ENCODE measurements at regions not wholly inside any gene's neighbourhood (a gene's known extent, or its start where the extent isn't known, plus 50 kb on each side); places are given as distances from the start of the nearest gene placed in this dataset.

DNA sequence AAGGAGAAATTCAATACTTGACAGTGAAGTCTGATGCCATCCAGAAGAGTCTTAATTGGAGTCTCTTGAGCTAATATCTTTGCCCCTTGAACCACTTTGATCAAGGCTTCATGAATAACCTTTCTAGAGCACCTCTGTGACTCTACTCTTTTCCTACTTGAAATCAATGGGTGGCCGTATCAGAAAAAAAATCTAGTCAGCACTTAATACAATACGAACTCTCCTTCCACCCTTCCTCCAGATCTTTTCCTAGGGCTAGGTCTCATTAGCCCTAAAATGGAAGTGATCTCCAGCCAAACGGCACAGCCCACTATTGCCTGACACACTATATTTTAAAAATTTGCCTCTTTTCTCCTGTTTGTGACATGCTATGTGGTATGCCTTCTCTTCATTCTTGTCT, 129.6 kb upstream of the TLL1 start:
- POLR2A ChIA-PET, result no interaction called here
- H3K4me1 Mint-ChIP-seq (ENCODE audit: low read depth), result no peaks in the 10 kb centered on the region
- no peak overlapping the region for H3K27ac Mint-ChIP-seq
- no peaks in the 10 kb centered on the region for H3K36me3 Mint-ChIP-seq (ENCODE audit: low read depth)
- H3K27me3 Mint-ChIP-seq (ENCODE audit: low read depth), result no peaks in the 10 kb centered on the region
- ATAC-seq (no peak), DNase-seq (no peak)
- CTCF ChIA-PET, result no interaction called here
- H3K9me3 Mint-ChIP-seq (ENCODE audit: insufficient read depth), result no peaks in the 10 kb centered on the region
- H3K4me3 Mint-ChIP-seq, result no peak overlapping the region

DNA sequence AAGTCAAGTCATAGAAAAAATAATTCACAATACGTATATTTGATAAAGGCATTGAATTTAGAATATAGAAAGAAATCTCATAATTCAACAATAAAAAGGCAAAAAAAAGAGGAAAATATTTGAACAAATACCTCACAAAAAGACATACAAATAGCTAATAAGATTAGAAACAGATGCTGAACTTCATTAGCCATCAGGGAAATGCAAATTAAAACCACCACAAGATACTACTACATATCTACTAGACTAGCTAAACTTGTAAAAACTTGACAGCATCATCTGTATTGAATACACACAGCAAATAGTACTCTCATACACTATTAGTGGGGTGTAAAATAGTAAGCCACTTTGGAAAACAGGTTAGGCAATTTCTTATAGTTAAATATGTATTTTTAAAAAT, 128.7 kb upstream of the TLL1 start:
- POLR2A ChIA-PET, result no interaction called here
- H3K4me1 Mint-ChIP-seq (ENCODE audit: low read depth), result no peaks in the 10 kb centered on the region
- H3K9me3 Mint-ChIP-seq (ENCODE audit: insufficient read depth), result no peaks in the 10 kb centered on the region

DNA sequence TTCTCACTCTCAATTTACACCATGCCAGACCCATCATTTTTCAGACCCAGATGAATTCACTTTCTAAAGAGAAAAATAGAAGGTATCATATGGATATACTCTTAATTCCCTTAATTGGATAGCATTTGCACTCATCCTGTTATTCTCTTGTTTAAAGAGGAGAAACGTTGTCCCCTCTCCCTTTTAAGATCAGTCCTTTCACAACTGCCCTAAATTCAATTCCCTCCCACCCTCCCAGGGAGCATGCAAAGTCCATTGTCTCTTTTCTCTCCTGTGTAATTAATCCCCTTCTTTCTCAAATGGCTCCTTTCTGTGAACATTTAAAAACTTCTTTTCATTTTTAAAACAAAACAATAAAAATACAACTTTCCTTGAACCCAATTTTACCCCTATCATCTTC, 124.7 kb upstream of the TLL1 start:
- Mint-ChIP-seq H3K4me3 (no peak overlapping the region), H3K9me3 (ENCODE audit: insufficient read depth) (no peaks in the 10 kb centered on the region), H3K36me3 (ENCODE audit: low read depth) (no peaks in the 10 kb centered on the region), H3K27ac (no peak overlapping the region), H3K4me1 (ENCODE audit: low read depth) (no peaks in the 10 kb centered on the region), H3K27me3 (ENCODE audit: low read depth) (no peaks in the 10 kb centered on the region)
- ATAC-seq (no peak), DNase-seq (no peak)
- ChIA-PET CTCF (no interaction called here), POLR2A (no interaction called here)

More for the DNA sequence above, 128.7 kb upstream of the TLL1 start:
- no peak overlapping the region for H3K4me3 Mint-ChIP-seq
- no peak for ATAC-seq
- no peak overlapping the region for H3K27ac Mint-ChIP-seq
- CTCF ChIA-PET, result no interaction called here
- no peaks in the 10 kb centered on the region for H3K27me3 Mint-ChIP-seq (ENCODE audit: low read depth)
- no peak for DNase-seq
- no peaks in the 10 kb centered on the region for H3K36me3 Mint-ChIP-seq (ENCODE audit: low read depth)

DNA sequence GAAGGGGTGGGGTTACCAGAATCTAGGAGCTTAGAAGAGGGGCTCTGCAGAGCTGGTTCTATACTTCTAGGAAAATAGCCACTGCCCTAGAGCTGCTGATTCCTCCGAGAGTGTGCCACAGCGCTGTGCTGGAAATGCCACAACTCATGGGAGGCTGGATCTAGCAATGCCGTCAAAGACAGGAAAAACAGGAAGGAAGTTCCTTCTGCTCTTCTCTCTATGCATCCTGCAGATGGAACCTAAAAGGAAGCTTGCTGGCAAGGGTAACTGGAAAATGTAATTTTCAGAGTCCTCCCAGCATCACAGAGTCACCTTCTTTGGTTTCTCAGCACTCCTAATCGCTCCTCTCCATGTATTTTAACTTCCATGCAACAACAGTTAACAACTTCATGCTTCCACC, 121.2 kb upstream of the TLL1 start:
- ATAC-seq (no peak), DNase-seq (no peak)
- POLR2A ChIA-PET, result no interaction called here
- H3K4me3 Mint-ChIP-seq, result no peak overlapping the region
- CTCF ChIA-PET, result no interaction called here
- no peaks in the 10 kb centered on the region for H3K27me3 Mint-ChIP-seq (ENCODE audit: low read depth)
- no peaks in the 10 kb centered on the region for H3K36me3 Mint-ChIP-seq (ENCODE audit: low read depth)
- H3K4me1 Mint-ChIP-seq (ENCODE audit: low read depth), result no peaks in the 10 kb centered on the region
- H3K9me3 Mint-ChIP-seq (ENCODE audit: insufficient read depth), result no peaks in the 10 kb centered on the region
- H3K27ac Mint-ChIP-seq, result no peak overlapping the region

DNA sequence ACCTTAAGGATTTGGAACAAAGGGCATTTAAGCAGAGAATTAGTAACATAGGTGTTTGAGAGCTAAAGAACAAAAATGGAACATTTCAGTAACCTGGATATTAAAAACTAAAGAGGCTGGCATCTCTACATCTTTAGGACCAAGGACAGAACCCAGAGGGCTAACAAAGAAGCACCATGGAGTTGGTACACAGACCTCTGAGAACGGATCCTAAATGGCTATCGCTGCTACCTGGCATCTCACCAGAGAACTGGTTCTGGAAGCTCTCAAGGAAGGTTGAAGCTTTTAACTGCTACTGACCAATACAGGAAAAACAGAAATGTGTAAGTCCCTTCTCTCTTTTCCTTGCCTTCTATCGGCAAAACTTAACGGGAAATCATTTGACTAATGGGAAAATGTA, 118.4 kb upstream of the TLL1 start:
- H3K4me1 Mint-ChIP-seq (ENCODE audit: low read depth), result no peaks in the 10 kb centered on the region
- no peak overlapping the region for H3K27ac Mint-ChIP-seq
- no peaks in the 10 kb centered on the region for H3K27me3 Mint-ChIP-seq (ENCODE audit: low read depth)
- ChIA-PET POLR2A (no interaction called here), CTCF (no interaction called here)
- no peak overlapping the region for H3K4me3 Mint-ChIP-seq
- no peaks in the 10 kb centered on the region for H3K9me3 Mint-ChIP-seq (ENCODE audit: insufficient read depth)
- no peaks in the 10 kb centered on the region for H3K36me3 Mint-ChIP-seq (ENCODE audit: low read depth)
- ATAC-seq, result no peak
- no peak for DNase-seq

DNA sequence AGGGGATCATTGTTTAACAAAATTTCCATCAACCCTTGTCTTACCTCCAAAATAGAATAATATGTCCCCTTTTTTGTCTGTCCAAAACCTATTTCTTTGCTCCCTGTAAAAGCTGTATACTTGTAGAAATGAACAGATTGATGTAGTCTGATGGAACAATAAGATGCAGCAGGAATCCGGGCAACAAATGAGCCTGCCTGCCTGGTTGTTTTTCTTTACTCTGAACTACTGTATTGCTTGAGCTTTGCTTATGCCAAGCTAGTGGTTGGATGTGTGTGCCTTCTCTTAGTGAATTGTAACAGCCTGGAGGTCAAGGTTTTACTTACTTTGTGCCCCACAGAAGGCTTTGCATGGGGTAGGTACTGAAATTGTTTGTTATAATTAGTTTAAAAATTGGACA, 116.2 kb upstream of the TLL1 start:
- ChIA-PET CTCF (no interaction called here), POLR2A (no interaction called here)
- H3K36me3 Mint-ChIP-seq (ENCODE audit: low read depth), result no peaks in the 10 kb centered on the region
- H3K27me3 Mint-ChIP-seq (ENCODE audit: low read depth), result no peaks in the 10 kb centered on the region
- ATAC-seq (no peak), DNase-seq (no peak)
- no peaks in the 10 kb centered on the region for H3K4me1 Mint-ChIP-seq (ENCODE audit: low read depth)
- H3K27ac Mint-ChIP-seq, result no peak overlapping the region
- H3K9me3 Mint-ChIP-seq (ENCODE audit: insufficient read depth), result no peaks in the 10 kb centered on the region
- no peak overlapping the region for H3K4me3 Mint-ChIP-seq

DNA sequence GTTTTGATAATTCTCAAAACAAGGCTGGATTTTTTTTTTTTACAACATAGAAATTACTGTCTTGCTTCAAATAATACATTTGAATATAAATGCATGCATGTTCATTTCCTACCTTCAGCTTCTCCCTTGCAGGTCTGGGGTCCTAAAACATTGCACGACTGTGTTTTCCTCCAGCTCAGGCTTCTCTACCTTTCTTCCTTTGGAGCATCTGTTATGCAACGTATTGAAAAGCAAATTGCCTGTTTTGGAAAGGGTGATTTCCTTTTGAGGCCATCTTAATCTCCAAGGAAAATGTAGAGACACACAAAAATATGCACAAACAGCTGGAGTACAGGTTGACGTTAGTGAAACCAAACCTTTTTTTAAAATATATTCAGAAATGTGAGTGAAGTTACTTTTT, 115.6 kb upstream of the TLL1 start:
- ChIA-PET CTCF (no interaction called here), POLR2A (no interaction called here)
- Mint-ChIP-seq H3K27ac (no peak overlapping the region), H3K27me3 (ENCODE audit: low read depth) (no peaks in the 10 kb centered on the region), H3K4me1 (ENCODE audit: low read depth) (no peaks in the 10 kb centered on the region), H3K9me3 (ENCODE audit: insufficient read depth) (no peaks in the 10 kb centered on the region), H3K36me3 (ENCODE audit: low read depth) (no peaks in the 10 kb centered on the region), H3K4me3 (no peak overlapping the region)
- no peak for ATAC-seq
- DNase-seq, result no peak

DNA sequence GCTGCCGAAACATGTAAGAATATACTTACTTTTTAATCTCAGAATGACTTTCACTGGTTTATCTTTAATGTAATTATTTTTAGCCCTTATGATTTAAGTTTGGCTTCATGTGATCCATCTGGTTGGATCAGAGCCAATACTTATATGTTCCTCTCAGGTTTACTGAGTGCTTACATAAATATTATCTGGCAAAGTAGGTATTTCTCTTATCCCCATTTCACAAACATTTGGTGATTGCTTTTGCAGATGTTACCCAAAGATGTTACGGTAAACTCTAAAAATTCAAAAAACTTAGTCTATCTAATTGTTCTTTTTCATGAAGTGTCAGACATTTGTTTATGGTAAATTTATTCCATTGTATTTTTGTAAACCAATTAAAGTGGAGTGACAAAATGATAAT, 115.0 kb upstream of the TLL1 start:
- H3K4me3 Mint-ChIP-seq, result no peak overlapping the region
- H3K4me1 Mint-ChIP-seq (ENCODE audit: low read depth), result no peaks in the 10 kb centered on the region
- ChIA-PET CTCF (no interaction called here), POLR2A (no interaction called here)
- no peaks in the 10 kb centered on the region for H3K27me3 Mint-ChIP-seq (ENCODE audit: low read depth)
- H3K9me3 Mint-ChIP-seq (ENCODE audit: insufficient read depth), result no peaks in the 10 kb centered on the region
- no peak overlapping the region for H3K27ac Mint-ChIP-seq
- DNase-seq (no peak), ATAC-seq (no peak)
- H3K36me3 Mint-ChIP-seq (ENCODE audit: low read depth), result no peaks in the 10 kb centered on the region

DNA sequence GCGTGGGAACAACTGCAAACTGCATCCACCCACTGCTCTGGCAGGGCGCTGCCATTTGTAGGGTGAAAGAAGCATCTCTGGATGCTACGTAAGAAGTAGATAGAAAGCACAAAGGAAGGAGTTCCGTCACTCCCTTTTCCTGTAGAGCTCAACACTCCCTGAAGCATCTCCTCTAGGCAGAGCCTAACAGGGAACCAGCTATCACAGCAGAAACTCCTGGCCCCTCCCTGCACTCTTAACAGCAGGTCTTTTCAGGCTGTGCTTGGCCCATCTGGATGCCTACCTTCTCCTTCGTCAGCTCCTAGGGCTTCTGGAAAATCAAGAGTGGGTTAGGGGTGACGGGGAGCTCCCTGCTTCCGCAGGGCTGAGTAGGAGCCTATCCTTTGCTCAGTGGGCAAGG, 112.9 kb upstream of the TLL1 start:
- H3K4me3 Mint-ChIP-seq, result no peak overlapping the region
- ChIA-PET POLR2A (interaction anchor here (0.6 kb wide), 1 partner anchor 74 kb away, joined by 3 read pairs; no protein-coding TSS in a partner anchor), CTCF (no interaction called here)
- ATAC-seq (no peak), DNase-seq (no peak)
- no peak overlapping the region for H3K27ac Mint-ChIP-seq
- no peaks in the 10 kb centered on the region for H3K9me3 Mint-ChIP-seq (ENCODE audit: insufficient read depth)
- H3K27me3 Mint-ChIP-seq (ENCODE audit: low read depth), result no peaks in the 10 kb centered on the region
- no peaks in the 10 kb centered on the region for H3K4me1 Mint-ChIP-seq (ENCODE audit: low read depth)
- no peaks in the 10 kb centered on the region for H3K36me3 Mint-ChIP-seq (ENCODE audit: low read depth)

DNA sequence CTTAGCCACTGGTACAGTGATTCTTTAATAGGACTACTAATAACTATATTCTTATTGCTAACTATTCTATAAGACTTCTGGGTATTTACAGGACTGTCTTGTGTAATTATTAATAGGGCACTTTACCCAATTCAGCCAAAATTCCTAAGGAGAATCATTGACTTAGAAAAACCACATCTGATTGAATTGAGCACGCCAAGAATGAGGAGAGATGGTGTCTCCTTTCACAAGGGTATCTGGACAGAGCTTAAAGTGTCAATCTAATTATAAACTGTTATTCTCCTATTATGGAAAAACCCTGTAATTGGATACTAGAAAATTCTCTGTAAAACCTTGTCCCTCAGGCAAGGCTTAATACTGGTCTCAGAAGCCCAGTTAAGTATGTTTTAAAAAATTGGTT, 111.1 kb upstream of the TLL1 start:
- CTCF ChIA-PET, result no interaction called here
- ATAC-seq, result no peak
- POLR2A ChIA-PET, result no interaction called here

DNA sequence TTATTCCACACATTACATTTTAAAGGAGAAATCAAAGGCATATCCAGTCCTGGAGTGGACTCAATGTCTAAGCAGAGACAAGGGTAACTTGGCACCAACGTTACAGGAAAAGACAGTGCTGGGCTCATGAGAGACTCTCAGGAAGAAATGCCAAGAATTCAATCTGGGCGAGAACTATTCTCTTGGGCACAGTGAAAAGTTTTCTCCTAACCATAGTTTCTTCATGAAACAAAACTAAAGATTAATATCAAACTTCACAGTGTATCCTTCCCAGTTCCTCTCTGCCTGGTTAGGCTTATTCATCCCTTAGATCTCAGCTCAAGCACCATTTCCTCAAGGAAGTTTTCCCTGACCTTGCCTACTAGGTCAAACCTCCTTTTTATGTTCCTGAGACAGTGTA, 109.4 kb upstream of the TLL1 start:
- H3K27ac Mint-ChIP-seq, result no peak overlapping the region
- H3K4me1 Mint-ChIP-seq (ENCODE audit: low read depth), result no peaks in the 10 kb centered on the region
- no peaks in the 10 kb centered on the region for H3K9me3 Mint-ChIP-seq (ENCODE audit: insufficient read depth)
- no peak for ATAC-seq
- H3K27me3 Mint-ChIP-seq (ENCODE audit: low read depth), result no peaks in the 10 kb centered on the region
- no peak for DNase-seq
- H3K4me3 Mint-ChIP-seq, result no peak overlapping the region
- CTCF ChIA-PET, result no interaction called here
- POLR2A ChIA-PET, result no interaction called here
- no peaks in the 10 kb centered on the region for H3K36me3 Mint-ChIP-seq (ENCODE audit: low read depth)

More for the DNA sequence above, 111.1 kb upstream of the TLL1 start:
- Mint-ChIP-seq H3K27ac (no peak overlapping the region), H3K4me1 (ENCODE audit: low read depth) (no peaks in the 10 kb centered on the region), H3K27me3 (ENCODE audit: low read depth) (no peaks in the 10 kb centered on the region), H3K36me3 (ENCODE audit: low read depth) (no peaks in the 10 kb centered on the region), H3K4me3 (no peak overlapping the region), H3K9me3 (ENCODE audit: insufficient read depth) (no peaks in the 10 kb centered on the region)
- DNase-seq, result no peak

DNA sequence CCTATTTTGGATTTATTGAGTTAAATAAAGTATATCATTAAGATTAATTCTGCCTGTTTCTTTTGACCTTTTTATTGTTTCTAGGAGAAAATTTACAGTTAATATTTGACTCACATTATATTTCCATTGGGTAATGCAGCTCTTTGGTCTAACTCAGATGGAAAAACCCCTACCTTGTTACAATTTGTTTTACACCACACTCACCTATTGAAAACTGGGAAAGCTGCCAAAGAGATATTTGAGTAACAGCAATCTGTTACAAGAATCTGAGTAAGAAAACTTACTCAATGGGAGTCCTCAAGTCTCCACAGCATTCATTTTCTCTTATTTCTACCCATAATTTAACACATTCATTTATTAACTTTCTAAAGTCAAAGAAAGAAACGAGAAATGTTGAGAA, 108.0 kb upstream of the TLL1 start:
- no peak overlapping the region for H3K4me3 Mint-ChIP-seq
- ATAC-seq, result no peak
- no peaks in the 10 kb centered on the region for H3K4me1 Mint-ChIP-seq (ENCODE audit: low read depth)
- no peaks in the 10 kb centered on the region for H3K27me3 Mint-ChIP-seq (ENCODE audit: low read depth)
- ChIA-PET POLR2A (no interaction called here), CTCF (no interaction called here)
- no peaks in the 10 kb centered on the region for H3K9me3 Mint-ChIP-seq (ENCODE audit: insufficient read depth)
- no peaks in the 10 kb centered on the region for H3K36me3 Mint-ChIP-seq (ENCODE audit: low read depth)
- DNase-seq, result no peak
- no peak overlapping the region for H3K27ac Mint-ChIP-seq

DNA sequence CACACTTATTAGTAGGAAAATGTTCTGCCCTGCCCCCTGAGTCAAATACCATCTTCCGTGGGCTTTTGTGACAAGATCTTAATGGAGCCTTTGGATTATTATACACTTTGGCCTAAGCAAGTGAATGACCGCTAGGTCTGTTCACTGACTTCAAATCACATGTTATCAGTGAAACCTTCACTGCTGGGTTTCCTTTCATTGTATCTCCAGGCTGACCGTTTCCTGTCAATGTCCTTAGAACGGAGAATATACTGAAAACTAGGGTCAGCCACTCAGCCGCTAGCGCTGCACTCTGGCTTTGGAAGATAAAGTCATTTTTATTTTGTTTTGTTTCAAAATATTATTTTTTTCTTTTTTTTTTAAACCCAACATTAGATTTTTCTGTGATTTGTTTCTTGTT, 107.0 kb upstream of the TLL1 start:
- H3K9me3 Mint-ChIP-seq (ENCODE audit: insufficient read depth), result no peaks in the 10 kb centered on the region
- POLR2A ChIA-PET, result no interaction called here
- CTCF ChIA-PET, result no interaction called here
- no peak overlapping the region for H3K27ac Mint-ChIP-seq
- no peak overlapping the region for H3K4me3 Mint-ChIP-seq
- ATAC-seq, result no peak
- H3K36me3 Mint-ChIP-seq (ENCODE audit: low read depth), result no peaks in the 10 kb centered on the region
- H3K27me3 Mint-ChIP-seq (ENCODE audit: low read depth), result no peaks in the 10 kb centered on the region
- no peaks in the 10 kb centered on the region for H3K4me1 Mint-ChIP-seq (ENCODE audit: low read depth)
- no peak for DNase-seq

DNA sequence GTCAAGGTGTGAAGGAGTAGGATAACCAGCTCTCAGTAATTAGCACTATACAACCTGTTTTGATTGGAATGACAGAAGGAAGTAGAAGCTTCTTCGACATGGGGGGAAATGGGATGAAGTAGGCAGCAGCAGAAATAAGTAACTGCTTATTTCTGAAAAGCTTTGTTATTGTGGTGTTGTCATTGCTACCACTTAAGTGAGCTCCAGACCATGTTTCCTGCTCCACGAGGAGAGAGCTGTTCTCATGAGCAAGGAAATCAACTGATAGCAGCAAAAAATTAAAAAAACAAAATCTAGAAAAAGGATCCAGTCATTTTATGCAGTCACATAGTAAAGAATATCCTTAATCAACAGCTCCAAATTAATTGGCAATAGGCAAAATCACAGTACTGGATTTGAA, 106.1 kb upstream of the TLL1 start:
- CTCF ChIA-PET, result no interaction called here
- no peak for ATAC-seq
- no peak for DNase-seq
- Mint-ChIP-seq H3K27ac (no peak overlapping the region), H3K9me3 (ENCODE audit: insufficient read depth) (peaks cover 3% of the 10 kb centered on the region), H3K27me3 (ENCODE audit: low read depth) (no peaks in the 10 kb centered on the region), H3K4me1 (ENCODE audit: low read depth) (no peaks in the 10 kb centered on the region), H3K4me3 (no peak overlapping the region), H3K36me3 (ENCODE audit: low read depth) (no peaks in the 10 kb centered on the region)
- POLR2A ChIA-PET, result no interaction called here

Measured in activated CD8-positive, alpha-beta T cell treated with anti-CD3 and anti-CD28 coated beads, Interleukin-2, amount 10 ng/mL, durations not matched to agents 7 days and 5 days (primary cell).